ENCODE measurements at regions not wholly inside any gene's neighbourhood (a gene's known extent, or its start where the extent isn't known, plus 50 kb on each side); places are given as distances from the start of the nearest gene placed in this dataset.

- DNase-seq (ENCODE audit: low read depth): no peak
These were observed 54.7 kb downstream of the GLUD2 start for GRCh38 chrX:121102101-121102500.

GRCh38 chrX:121103381-121103780 is 56.0 kb downstream of the GLUD2 start:
- no peak for DNase-seq (ENCODE audit: low read depth)

- no peak for DNase-seq (ENCODE audit: low read depth)
These were observed 59.2 kb downstream of the GLUD2 start for GRCh38 chrX:121106484-121107235.

DNA sequence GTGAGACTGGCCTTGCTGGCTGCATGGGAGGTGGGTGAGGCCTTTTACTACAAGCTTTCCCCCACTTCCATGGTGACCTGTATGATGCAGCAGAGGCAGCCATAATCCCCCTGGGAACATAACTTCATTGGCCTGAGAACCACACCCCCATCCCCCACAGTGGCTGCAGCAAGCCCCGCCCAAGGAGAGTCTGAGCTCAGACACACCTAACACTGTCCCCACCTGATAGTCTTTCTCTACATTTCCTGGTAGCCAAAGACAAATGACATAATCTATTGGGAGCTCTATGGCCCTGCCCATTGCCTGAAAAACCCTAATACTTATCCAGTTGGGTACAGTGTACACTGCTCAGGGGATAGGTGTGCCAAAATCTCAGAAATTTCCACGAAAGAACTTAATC is 62.6 kb downstream of the GLUD2 start:
- no peak for DNase-seq (ENCODE audit: low read depth)

DNA sequence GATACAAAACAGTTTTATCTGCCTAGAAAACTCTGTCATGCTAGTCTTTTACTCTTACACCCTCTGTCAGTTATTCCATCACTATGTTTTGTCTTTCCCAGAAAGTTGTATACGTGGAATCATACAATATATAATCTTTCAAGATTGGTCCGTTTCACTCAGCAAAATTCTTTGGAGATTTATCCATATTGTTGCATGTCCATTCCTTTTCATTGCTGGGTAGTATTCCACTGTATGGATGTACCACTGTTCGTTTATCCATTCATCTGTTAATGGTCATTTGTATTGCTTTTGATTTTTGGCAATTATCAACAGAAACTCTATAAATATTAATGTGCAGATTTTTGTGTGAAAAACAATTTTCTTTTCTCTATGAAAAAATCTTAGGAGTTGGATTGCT is 63.1 kb downstream of the GLUD2 start:
- DNase-seq (ENCODE audit: low read depth): no peak

DNA sequence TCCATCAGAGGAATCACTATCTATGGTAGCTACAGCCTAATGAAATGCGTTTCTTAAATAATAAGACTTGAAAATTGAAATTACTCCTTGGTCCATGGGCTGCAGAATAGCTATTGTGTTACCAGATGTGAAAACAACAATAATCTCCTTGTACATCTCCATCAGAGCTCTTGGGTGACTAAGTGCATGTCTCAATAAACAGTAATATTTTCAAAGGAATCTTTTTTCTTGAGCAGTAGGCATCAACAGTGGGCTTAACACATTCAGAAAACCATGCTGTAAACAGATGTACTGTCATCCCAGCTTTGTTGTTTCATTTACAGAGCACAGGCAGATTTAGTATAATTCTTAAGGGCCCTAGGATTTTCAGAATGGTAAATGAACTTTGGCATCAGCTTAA is 67.3 kb downstream of the GLUD2 start:
- no peak for DNase-seq (ENCODE audit: low read depth)

- DNase-seq (ENCODE audit: low read depth): no peak
These were observed 73.5 kb downstream of the GLUD2 start for GRCh38 chrX:121120690-121121605.

GRCh38 chrX:121122332-121122731 is 74.9 kb downstream of the GLUD2 start:
- DNase-seq (ENCODE audit: low read depth): no peak

GRCh38 chrX:121128925-121129877 is 81.8 kb downstream of the GLUD2 start:
- DNase-seq (ENCODE audit: low read depth): no peak

DNA sequence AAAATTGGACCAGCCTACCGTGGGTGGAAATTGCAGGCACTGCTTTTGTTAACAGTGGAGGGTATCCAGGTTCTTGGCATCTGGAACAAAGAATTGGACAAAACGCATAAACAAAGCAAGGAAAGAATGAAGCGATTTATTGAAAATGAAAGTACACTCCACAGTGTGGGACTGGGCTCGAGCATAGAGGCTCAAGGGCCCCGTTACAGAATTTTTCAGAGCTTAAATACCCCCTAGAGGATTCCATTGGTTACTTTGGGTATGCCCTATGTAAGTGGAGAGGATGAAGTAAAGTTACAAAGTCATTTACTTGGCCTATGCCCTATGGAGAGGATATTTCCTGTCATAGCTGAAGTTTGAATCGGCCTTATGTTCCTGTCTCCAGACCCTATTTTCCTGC is 85.3 kb downstream of the GLUD2 start:
- DNase-seq (ENCODE audit: low read depth): no peak

DNA sequence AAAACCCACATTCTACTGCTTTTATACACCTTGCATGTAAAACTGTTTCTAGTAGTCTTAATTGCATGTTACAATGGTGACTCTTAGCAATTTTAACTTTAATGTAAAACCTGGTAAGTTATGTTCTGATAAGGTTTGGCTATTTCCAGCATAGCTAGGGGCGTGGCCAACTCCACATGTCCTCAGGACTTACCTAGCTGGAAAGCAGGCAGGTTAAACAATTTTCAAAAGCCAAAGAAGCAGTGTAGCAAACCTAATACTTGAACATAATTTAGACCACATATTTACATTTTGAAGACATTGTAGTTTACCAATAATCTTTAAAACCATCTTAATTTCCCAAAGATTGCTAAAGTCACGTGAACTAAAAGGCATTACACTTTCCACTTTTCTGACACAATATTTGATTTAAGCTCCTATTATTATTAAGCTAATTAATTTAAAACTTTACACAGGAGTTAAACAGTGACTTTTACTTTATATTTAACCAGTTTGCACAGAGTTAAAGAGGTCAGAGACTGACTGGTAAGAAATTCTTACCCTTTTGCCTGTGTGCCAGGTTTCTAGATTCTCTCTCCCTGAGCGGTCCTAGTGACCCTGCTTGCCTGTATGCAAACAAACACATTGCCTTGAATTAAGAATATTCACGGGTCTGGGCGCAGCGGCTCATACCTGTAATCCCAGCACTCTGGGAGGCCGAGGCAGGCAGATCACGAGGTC is 88.2 kb downstream of the GLUD2 start:
- DNase-seq (ENCODE audit: low read depth): no peak

GRCh38 chrX:121146059-121146628 is 98.7 kb downstream of the GLUD2 start:
- no peak for DNase-seq (ENCODE audit: low read depth)

GRCh38 chrX:121150217-121150616 is 102.8 kb downstream of the GLUD2 start:
- DNase-seq (ENCODE audit: low read depth): no peak

DNA sequence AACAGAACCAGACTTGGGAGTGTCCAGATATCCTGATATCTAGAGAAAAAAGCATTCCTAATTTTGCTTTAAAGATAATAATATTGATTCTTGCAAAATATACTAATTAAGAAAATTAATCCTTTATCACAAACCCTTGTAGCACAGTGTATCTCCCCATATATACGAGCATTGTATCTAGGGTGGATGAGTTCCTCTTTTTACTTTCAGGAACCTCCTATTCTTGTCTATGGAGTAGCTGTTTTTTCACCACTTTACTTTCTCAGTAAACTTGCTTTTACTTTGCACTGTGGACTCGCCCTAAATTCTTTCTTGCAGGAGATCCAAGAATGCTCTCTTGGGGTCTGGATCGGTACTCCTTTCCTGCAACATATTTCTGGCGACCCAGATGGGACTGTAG is 103.9 kb downstream of the GLUD2 start:
- no peak for DNase-seq (ENCODE audit: low read depth)

DNA sequence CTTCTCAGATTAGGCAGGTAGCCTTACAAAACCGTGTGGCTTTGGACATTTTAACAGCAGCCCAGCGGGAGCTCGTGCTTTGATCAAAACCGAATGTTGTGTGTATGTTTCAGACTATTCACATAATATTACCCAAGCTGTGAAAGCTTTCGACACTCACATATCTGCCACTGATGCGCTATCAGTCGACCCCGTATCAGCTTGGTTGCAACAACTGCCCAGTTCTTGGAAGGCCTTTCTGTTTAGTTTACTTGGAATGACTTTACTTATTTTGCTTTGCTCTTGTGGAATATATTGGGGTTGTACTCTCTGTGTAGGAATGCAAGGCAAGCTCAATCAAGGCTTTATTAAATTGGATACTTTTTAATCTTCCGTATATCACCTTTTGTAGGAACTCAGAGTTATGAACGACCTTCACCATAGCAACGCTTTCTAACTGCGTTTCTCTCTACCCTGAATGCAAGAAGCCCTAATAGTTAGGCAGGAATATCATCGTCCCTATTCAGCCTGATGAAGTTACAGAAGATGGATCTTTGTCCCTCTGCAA is 107.5 kb downstream of the GLUD2 start:
- DNase-seq (ENCODE audit: low read depth): no peak

GRCh38 chrX:121160987-121161386 is 113.6 kb downstream of the GLUD2 start:
- no peak for DNase-seq (ENCODE audit: low read depth)

- no peak for DNase-seq (ENCODE audit: low read depth)
These were observed 114.1 kb downstream of the GLUD2 start for GRCh38 chrX:121161501-121161933.

- no peak for DNase-seq (ENCODE audit: low read depth)
These were observed 116.0 kb downstream of the GLUD2 start for GRCh38 chrX:121163443-121163842.

DNA sequence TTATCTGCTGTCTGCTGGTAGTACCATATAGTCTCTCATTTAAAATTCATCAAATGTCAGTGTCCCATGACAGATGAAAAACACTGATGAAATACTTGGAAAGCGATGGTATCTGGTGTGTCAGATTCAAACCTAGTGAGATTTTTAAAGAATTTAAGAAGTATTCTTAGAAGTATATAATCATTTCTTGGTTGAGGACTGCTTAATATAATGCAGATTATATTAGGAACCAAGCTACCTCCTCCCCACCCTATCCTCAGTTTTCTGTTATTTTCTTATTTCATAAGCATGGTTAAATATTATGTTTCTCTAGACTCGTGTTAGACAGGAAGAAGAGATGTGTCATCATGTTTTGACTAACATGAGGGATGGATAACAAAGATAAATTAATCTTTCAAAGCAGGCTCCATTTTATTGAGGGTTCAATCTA is 118.5 kb downstream of the GLUD2 start:
- DNase-seq (ENCODE audit: low read depth): no peak
